NCI-H1105 (cell line): ENCODE measurements at regions not wholly inside any gene's neighbourhood (a gene's known extent, or its start where the extent isn't known, plus 50 kb on each side); places are given as distances from the start of the nearest gene placed in this dataset.
"Not testable (repeated sequence)": the region's sequence is repeated elsewhere in the genome, so short reads cannot be mapped to it uniquely, and the experiment has no call there.

Experiments
- DNase-seq: peaks from one replicate; lab custom pipeline; 2025; lab: John Stamatoyannopoulos, UW

DNA sequence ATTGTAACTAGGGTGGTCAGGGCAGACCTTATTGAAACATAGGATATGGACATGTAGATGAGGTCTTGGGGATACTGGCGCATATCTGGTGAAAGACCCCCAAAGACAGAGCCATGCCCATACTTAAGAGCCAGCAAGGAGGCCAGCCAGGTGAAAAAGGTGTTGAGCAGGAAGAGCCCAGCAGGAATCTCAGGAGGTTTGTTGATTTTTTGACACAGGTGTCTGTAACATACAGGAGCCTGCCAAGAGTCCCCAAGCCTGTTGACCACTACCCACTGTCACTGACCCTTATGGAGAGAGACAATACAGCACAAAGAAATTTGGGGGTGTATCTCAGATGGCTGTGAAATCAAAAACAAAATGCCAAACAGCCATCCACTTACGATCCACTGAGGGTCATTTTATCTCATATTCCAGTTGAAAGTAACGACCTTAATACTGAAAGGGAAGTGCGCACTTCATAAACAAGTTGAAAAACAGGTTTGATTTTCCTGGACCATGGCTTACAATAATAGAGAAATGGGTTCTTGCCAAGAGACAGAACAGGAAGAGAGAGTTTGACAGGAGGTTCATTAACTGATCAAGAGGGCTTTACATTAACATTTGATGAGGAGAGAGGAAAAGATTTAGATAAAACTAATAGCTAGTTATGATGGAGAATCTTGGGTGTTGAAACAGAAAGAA is 163.6 kb downstream of the GLUL start:
- DNase-seq: peak; percentile 58

DNA sequence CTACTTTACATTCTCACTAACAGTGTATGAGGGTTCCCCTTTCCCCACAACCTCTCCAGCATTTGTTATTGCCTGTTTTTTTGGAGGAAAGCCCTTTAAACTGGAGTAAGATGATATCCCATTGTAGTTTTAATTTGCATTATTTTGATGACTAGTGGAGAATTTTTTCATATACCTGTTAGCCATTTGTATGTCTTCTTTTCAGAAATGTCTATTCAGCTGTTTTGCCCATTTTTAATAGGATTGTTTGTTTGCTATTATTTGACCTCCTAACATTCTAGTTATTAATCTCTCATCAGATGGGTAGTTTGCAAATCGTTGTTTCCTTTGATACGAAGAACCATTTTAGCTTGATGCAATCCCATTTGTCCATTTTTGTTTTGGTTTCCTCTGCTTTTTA is 165.0 kb downstream of the GLUL start:
- no peak for DNase-seq

DNA sequence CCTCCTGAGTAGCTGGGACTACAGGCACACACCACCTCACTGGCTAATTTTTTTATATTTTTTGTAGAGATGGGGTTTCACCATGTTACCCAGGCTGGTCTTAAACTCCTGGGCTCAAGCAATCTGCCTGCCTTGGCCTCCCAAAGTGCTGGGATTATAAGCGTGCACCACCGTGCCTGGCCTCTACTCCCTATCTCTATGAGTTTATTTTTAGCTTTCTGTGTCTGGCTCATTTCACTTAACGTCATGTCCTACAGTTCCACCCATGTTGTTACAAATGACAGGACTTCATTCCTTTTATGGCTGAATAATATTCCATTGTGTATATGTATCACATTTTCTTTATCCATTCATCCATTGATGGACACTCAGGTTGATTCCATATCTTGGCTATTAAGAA is 164.2 kb upstream of the ZNF648 start:
- not testable (repeated sequence) for DNase-seq

DNA sequence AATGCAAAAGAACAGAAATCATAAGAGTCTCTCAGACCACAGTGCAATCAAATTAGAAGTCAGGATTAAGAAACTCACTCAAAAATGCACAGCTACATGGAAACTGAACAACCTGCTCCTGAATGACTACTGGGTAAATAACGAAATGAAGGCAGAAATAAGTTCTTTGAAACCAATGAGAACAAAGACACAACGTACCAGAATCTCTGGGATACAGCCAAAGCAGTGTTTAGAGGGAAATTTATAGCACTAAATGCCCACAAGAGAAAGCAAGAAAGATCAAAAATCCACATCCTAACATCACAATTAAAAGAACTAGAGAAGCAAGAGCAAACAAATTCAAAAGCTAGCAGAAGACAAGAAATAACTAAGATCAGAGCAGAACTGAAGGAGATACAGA is 160.5 kb upstream of the ZNF648 start:
- not testable (repeated sequence) for DNase-seq

DNA sequence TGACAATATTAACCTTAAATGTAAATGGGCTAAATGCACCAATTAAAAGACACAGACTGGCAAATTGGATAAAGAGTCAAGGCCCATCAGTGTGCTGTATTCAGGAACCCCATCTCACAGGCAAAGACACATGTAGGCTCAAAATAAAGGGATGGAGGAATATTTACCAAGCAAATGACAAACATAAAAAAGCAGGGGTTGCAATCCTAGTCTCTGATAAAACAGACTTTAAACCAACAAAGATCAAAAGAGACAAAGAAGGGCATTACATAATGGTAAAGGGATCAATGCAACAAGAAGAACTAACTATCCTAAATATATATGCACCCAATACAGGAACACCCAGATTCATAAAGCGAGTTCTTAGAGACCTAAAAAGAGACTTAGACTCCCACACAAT is 159.9 kb upstream of the ZNF648 start:
- DNase-seq: not testable (repeated sequence)

DNA sequence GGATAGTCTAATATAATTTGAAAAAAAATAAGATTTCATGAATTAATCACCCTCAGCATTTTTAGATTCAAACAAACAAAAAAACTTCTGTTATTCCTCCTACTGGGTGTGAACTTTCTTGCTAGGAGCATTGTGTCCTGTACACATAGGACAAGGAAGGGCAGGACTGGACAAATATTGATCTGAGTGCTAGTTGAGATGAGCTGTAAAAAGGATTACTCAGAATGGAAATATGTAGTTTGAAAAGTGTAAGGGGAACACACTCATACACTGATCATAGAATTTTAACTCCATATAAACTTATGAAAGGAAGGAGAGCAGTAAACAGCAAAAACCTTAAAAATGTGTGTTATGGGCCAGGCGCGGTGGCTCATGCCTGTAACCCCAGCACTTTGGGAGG is 156.5 kb upstream of the ZNF648 start:
- no peak for DNase-seq

DNA sequence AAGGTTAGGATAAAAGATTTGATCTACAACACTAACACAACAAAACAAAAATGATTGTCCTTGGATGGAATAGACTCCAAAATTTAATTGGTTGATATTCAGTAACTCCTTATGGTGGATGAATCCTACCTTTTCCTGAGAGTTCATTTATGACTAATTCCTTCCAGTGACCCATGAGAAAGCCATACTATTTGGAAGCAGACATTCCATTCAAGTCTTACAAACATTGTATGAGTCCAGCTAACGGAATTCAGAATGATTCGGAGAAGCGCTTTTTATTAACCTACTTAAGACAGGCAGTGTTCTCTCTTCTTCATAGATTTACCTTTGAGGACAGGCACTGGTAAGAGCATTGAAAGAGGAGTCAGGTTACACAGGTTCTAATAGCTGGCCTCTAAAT is 155.6 kb upstream of the ZNF648 start:
- no peak for DNase-seq

DNA sequence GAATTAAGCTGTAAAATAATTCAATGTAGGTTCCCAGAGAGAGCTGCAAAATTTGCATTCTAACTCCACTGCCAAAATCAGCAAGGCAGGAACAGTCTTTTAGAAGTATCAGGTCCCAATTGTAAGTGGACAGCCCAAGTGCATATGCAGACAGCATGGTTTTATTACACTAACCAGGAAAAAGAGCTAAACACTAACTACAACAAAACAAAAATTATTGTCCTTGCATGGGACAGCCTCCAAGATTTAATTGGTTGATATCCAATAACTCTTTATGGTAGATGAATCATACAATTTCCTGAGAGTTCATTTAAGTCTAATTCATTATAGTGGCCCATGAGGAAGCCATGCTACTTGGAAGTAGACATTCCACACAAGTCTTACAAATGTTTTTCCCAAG is 154.3 kb upstream of the ZNF648 start:
- DNase-seq: no peak

DNA sequence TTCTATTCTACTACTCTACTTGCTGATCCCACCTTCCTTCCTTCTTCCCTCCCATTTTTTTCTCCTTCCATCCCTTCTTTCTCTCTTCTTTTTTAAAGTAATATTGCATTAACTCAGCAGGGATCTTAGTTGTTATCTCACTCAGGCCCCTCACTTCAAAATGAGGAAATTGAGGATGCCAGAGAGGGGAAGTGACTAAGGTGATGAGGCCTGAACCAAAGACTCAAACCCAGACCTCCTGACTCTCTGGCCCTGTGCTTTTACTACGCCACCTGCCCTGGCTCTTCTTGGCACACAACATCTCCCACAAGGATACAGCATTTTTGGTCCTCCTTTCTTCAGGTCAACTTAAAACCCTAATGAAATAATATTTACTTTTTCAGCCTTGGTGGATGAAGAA is 151.7 kb upstream of the ZNF648 start:
- no peak for DNase-seq

DNA sequence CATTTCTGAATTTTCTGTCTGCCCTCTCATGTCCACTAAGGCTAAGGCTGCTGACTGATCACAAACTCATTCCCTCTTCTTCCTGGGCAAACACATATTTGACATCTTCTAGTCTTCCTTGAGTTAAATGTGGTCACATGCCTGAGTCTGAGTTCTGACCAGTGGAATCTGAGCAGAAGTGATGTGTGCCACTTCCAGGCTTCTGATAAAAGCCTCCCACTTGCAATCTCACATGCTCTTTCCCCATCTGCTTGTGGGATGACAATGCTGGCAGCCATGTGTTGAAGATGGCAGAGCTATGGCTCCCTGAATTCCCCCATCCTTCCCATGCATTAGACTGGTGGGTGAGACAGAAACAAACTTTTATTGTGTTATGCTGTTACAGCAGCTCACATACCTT is 149.9 kb upstream of the ZNF648 start:
- no peak for DNase-seq

DNA sequence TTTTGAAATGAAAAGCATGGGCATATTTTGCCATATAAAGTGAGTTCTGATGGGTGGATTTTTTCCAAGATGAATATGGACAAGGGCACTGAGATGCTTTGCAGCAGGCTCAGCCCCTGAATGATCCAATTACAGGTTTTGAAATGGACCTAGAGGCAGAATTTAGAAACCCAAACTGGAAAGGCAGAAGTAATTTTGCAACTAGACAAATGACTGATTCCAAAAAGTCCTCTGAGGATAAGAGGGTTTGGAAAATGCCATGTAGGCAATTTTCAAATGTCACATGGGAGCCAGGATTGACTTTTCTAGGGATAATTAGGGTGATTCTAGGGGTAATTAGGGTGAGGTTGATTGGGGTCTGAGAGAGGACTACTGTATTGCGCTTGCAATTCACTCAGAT is 148.9 kb upstream of the ZNF648 start:
- no peak for DNase-seq

DNA sequence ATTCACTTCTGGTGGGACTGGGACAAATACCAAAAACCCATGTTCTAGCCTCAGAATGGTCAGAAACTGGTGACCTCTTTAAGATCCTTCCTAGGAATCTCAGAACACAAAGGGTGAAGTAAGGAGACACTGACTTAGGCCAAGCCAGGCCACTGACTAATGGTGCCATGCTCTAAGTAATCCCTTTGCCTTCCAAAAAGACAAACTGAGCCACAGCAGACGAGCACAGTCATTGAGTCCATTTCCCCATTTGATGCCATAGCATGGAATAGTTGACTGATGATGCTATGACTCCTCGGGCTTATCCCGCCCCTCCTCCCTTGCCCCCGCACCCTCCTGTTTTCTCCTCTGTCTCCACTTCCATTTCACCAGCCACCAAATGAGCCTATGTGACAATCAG is 145.8 kb upstream of the ZNF648 start:
- no peak for DNase-seq

DNA sequence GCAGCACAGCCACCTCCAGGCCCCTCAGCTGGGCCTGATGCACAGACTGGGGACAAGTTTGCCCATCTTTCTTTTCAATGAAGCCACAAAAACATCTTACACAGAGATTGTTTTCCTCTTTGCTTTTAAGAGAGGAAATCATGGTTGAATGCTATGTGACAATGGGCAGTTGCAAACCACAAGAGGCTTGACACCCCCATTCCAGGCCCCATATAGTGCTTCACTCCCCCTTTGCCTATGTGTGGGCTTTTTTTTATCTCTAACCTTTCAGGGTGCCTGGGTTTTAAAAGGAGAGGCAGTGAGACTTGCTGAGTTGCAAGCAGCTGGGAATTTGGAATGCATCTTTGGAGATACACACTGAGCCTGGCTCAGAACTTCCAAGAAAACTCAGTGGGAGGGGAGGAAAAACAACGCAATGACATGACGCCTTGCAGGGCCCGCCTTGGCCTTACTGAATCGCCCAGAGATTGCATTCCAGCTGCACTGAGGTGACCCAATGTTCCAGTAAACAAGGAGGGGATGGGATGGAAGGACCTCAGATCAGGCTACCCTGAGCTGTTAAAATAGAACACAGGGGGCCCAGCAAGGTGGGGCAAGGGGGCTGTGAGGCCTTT is 145.2 kb upstream of the ZNF648 start:
- no peak for DNase-seq

DNA sequence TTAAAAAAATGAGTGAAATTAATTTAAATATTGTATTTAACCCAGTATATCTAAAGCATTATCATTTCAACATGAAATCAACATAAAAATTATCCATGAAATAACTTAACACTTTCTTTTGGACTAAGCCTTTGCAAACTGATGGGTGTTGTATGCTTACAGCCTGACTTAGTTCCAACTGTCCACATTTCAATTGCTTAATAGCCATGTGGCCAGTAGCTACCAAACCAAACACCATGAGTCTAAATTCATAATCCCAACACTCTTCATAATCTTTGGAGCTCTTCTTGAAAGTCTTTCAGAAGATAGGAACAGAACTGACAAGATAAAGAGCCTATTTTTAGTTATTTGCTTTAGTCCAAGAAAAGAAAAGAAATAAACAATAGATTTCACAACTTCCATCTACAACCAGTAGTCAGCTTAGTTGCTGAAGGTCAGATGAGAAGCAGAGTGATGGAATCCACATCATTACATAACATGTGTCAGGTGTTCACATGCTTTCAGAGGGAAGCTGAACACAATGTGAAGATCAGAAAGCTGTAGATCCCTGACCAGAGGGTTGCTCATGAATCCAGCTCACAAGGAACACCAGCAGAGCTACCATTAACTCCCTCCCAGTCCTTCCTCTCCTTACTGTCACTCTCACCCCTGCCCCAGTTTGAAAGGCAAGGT is 144.0 kb upstream of the ZNF648 start:
- no peak for DNase-seq

DNA sequence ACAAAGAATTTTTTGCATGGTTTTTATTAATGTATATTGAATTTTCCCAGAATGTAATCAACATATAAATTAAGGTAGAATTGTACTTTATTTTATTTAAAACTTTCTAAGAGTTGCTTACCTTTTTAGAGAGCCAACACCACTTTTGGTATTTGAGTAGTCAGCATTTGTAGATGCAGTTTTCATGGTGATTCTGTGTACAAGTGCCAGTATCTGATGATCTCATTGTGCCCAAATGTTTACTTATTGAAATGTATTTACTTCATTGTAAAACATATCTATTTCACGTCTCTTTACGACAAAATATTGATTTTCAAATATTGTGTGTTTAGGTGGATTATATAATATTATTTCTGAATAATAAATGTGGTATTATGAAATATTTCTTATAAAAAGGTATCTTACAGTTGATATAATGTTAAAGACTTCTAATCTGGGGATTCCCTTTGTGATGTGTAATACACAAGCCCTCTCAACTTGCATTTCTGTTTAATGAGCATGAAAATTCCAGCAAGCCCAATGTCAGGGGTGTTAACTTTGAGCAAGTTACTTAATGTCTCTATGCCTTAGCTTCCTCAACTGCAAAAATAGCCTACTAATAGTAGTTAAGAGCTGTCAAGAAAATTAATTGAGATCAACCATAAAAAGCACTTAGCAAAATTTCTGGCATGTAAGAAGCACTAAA is 141.8 kb upstream of the ZNF648 start:
- DNase-seq: no peak

DNA sequence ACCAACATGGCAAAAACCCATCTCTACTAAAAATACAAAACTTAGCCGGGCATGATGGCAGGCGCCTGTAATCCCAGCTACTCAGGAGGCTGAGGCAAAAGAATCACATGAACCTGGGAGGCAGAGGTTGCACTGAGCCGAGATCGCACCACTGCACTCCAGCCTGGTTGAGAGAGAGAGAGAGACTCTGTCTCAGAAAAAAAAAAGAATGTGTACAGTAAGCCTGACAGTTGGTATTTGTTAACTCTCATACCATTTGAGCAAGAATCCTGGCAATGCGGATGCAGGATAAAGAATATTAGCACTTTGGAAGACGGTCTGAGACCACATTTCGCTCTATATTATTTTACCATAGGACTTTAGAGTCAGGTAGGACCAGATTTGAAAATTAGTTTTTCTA is 140.0 kb upstream of the ZNF648 start:
- DNase-seq: not testable (repeated sequence)

DNA sequence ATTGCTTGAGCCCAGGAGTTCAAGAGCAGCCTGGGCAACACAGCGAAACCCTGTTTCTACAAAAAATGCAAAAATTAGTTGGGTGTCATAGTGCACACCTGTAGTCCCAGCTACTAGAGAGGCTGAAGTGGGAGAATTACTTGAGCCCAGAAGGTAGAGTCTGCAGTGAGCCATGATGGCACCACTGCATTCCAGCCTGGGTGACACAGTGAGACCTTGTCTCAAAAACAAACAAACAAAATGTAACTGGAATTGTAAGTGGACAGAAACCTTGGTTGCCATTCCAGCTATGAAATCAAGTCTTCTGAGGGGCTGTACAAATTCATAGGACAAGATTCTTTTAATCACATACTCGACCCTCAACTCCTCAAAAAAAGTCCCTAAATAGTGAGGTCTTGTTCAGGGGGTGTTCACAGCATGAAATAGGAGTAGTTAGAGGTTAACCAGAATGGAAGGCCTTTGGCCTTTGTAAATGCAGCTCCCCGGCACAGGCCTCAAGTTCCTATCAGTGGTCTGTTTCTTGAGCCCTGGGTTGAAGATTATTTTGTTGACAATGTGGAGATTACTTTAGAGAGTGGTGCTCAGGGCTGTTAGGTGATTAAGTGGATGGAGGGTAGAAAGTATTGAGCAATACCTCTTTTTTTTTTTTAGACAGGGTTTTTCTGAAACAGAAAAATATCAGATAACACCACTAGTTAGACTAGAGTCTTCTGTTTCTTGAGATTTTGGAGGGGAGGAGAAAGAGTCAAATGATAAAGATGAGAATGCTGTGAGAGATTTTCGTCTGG is 138.7 kb upstream of the ZNF648 start:
- no peak for DNase-seq

DNA sequence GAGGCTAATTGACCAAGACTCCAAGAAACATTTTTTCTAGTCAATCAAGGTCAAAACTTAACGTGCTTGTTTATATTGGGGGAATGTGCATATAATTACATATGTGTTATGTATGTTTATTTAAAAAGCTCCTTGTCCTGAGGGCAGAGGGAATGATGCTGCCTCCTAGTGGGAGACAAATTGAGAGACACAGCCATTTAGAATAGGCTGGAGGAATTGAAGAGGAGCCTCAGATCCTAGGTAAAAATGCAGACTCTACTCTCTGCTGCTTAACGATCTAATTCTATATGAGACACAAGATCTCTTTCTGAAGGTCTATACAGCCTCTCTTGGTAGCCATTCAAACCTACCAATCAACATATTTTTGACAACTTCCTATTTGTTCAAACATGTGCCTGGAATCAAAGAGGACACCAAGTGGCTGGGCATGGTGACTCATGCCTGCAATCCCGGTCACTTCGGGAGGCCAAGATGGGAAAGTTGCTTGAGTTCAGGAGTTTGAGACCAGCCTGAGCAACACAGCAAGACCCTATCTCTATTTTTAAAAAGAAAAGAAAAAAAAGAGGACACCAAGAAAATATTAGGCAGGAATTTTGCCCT is 136.6 kb upstream of the ZNF648 start:
- no peak for DNase-seq

DNA sequence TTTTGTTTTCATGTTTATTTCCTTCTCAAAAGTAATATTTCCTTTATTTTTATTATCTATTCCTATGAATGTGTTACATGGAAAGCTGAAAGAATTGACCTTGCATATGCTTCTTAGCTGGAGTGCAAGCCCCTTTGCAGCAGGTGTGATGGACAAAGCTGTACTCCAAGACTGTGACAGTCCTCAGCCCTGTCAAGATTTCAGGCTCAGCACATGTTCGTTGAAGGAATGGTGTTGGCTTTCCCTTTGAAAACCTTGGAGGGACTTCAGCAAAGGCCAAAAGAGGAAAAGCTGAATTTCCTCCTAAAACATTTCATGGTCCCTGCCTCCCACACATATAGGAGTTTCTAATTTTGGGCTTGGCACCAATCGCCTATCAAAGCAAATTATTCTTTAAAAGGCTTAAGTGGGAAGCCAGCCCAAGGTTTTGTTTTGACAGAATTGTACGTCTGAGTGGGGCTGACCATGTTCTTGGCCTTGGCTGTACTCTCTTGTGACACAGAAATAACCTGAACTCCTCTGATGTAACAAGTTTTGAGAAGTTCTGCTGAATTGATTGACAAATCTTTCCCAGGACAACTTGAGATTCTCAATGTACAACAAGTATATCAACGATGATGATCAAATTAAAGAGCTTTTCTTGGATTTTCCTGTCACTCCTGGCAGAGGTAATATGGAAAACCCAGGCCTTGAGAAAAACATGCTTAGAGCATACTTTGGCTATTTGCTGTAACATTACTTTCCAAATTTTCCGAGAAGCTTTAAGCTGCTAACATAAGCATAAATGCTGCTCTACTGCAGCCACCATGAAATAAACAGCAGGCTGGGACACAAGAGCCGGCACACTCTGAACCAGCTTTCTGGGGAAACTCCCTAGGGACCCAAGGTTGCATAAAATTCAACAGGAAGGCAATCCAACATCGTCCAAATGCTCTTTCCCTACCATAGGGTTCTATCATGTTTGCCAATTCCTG is 135.7 kb upstream of the ZNF648 start:
- DNase-seq: no peak

DNA sequence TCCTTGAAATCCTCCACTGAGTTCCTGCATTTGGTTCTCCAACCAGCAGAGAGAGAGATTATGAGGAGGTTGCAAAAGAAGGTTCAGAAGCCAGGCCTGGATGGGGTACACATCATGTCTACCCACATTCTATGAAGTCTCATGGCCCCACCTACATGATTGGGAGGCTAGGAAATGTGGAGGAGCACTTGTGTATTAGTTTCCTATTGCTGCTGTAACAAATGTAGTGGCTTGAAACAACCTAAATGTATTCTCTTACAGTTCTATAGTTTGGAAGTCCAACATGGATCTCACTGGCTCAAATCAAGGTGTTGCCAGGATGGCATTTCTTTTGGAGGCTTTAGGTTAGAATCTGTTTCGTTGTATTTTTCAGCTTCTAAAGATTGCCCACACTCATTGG is 134.2 kb upstream of the ZNF648 start:
- no peak for DNase-seq
